Muscle layer of duodenum (tissue), 2 donors: ENCODE measurements at regions not wholly inside any gene's neighbourhood (a gene's known extent, or its start where the extent isn't known, plus 50 kb on each side); places are given as distances from the start of the nearest gene placed in this dataset.
"Not testable (repeated sequence)": the region's sequence is repeated elsewhere in the genome, so short reads cannot be mapped to it uniquely, and the experiment has no call there.

Experiments used
- H3K27ac ChIP-seq: one replicate; pipeline ENCODE4 v1.7.0; 2013; ENCODE audit warnings: mild to moderate bottlenecking, low read length
- H3K27me3 ChIP-seq: one replicate; pipeline ENCODE4 v1.7.0; 2013; ENCODE audit warnings: low read depth, mild to moderate bottlenecking, control low read depth, low read length
- H3K36me3 ChIP-seq, 2 donors: one replicate each; pipeline ENCODE4 v1.7.0; 2013; ENCODE audit warnings: low read length in 2 of 2, control low read depth in 1 of 2, mild to moderate bottlenecking in 1 of 2; ENCODE audit not compliant: insufficient read depth in 2 of 2, control insufficient read depth in 1 of 2
- H3K4me1 ChIP-seq, 2 donors: one replicate each; pipeline ENCODE4 v1.7.0; 2013; ENCODE audit warnings: low read length in 2 of 2, mild to moderate bottlenecking in 2 of 2, control low read depth in 1 of 2, moderate library complexity in 1 of 2; ENCODE audit not compliant: insufficient read depth in 2 of 2, control insufficient read depth in 1 of 2
- H3K4me3 ChIP-seq, 2 donors: one replicate each; pipeline ENCODE4 v1.7.0; 2013; ENCODE audit warnings: low read length in 2 of 2, low read depth in 1 of 2, mild to moderate bottlenecking in 1 of 2
- H3K9me3 ChIP-seq, 2 donors: one replicate each; pipeline ENCODE4 v1.7.0; 2013; ENCODE audit warnings: low read length in 2 of 2, control low read depth in 1 of 2, mild to moderate bottlenecking in 1 of 2; ENCODE audit not compliant: control insufficient read depth in 1 of 2
- donor health status: healthy.

DNA sequence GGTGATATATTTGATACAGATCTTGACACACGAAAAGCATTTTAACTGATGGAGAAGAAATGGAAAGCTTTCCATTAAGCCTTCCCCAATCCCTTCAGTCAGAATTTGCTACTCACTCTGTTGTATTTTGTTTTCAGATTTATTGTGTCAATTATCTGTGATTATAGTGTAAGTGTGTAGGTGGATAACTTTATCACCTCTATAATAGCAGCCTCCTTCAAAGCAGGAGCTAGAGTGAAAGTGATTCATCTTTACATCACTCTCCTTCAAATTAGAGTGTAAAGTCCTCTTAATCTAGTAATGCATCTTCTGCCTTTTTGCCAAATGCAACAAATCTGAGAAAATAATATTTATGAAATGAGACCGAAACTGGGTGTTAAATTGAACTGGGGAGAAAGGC lies 459.7 kb upstream of the ZP4 start:
- no peaks in the 10 kb centered on the region for H3K9me3 ChIP-seq

GRCh38 chr1:238346340-238346739 lies 455.6 kb upstream of the ZP4 start:
- no peak overlapping the region for H3K27ac ChIP-seq
- no peaks in the 10 kb centered on the region for H3K9me3 ChIP-seq
- no peaks in the 10 kb centered on the region for H3K27me3 ChIP-seq
- no peaks in the 10 kb centered on the region for H3K36me3 ChIP-seq
- no peak overlapping the region for H3K4me3 ChIP-seq
- H3K4me1 ChIP-seq: no peaks in the 10 kb centered on the region

More for the DNA sequence above, 459.7 kb upstream of the ZP4 start:
- Histone ChIP-seq H3K4me1 (no peaks in the 10 kb centered on the region), H3K27ac (no peak overlapping the region), H3K36me3 (no peaks in the 10 kb centered on the region), H3K27me3 (no peaks in the 10 kb centered on the region), H3K4me3 (no peak overlapping the region)

DNA sequence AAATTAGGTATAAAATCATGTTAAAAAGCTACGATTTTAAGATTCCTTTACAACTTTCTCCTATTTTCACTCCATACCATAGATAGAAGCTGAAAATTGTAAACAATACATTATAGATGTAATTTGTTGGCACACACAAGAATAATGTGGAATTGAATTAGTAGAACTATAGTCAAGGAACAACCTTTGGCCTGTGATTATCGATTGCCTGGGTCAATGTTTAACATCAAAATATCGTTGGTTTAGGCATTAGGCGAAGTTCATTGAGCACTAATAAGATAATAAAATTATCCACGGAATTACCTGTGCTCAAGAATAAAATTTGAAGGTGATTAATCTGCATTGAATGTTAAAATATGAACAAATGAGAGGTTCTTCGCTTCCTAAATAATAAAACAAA lies 455.1 kb upstream of the ZP4 start:
- no peak overlapping the region for H3K4me3 ChIP-seq
- H3K27ac ChIP-seq: no peak overlapping the region
- no peaks in the 10 kb centered on the region for H3K9me3 ChIP-seq
- H3K4me1 ChIP-seq: no peaks in the 10 kb centered on the region
- no peaks in the 10 kb centered on the region for H3K36me3 ChIP-seq
- H3K27me3 ChIP-seq: no peaks in the 10 kb centered on the region

GRCh38 chr1:238343852-238344251 lies 453.1 kb upstream of the ZP4 start:
- Histone ChIP-seq H3K27me3 (no peaks in the 10 kb centered on the region), H3K36me3 (no peaks in the 10 kb centered on the region), H3K27ac (no peak overlapping the region), H3K9me3 (no peaks in the 10 kb centered on the region), H3K4me1 (no peaks in the 10 kb centered on the region), H3K4me3 (no peak overlapping the region)

DNA sequence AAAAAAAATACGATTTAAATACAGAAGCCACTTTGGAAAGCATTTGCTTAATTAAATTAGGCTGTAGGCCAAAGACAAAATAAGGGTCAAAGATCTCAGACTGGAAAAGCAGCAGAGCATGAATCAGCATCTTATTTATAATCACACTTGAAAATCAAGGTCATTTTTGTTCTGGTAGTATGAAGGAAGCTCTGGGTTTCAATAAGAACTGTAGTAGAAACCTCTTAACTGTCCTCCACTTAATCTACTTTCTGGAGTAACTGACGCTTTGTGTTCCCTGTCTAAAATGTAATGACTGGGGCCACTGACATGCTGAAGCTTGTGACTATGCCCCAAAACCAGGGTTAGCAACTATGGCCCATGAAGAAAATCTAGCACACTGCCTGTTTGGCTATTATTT lies 450.7 kb upstream of the ZP4 start:
- H3K36me3 ChIP-seq: no peaks in the 10 kb centered on the region
- peaks cover 0 to 3% of the 10 kb centered on the region in 2 donors for H3K9me3 ChIP-seq
- no peaks in the 10 kb centered on the region for H3K27me3 ChIP-seq
- H3K4me3 ChIP-seq: no peak overlapping the region
- no peak overlapping the region for H3K27ac ChIP-seq
- no peaks in the 10 kb centered on the region for H3K4me1 ChIP-seq

- H3K4me3 ChIP-seq: no peak overlapping the region
- no peak overlapping the region for H3K27ac ChIP-seq
- no peaks in the 10 kb centered on the region for H3K27me3 ChIP-seq
- peaks cover 0 to 3% of the 10 kb centered on the region in 2 donors for H3K9me3 ChIP-seq
- no peaks in the 10 kb centered on the region for H3K4me1 ChIP-seq
- no peaks in the 10 kb centered on the region for H3K36me3 ChIP-seq
Measured at GRCh38 chr1:238340989-238341388, 450.3 kb upstream of the ZP4 start.

DNA sequence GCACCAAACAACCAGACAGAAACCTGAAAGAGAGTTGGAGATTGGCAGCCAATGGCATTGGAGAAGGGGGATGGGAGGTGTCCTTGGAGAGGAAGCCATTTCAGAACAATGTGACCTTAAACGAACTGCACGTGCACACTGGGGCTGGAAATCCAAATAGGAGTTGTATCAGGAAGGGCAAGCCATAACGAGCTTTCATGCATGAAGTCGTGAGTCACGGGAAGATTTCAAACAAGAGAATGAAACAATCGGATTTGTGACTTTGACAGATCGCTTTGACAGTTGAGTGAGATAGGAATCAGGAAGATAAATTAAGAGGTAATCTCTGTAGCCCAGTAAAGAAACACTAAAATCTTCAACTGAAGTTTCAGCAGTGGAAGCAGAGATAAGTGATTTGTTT lies 445.8 kb upstream of the ZP4 start:
- H3K27me3 ChIP-seq: no peaks in the 10 kb centered on the region

GRCh38 chr1:238334170-238334569 lies 443.4 kb upstream of the ZP4 start:
- Histone ChIP-seq H3K36me3 (no peaks in the 10 kb centered on the region), H3K4me1 (no peaks in the 10 kb centered on the region), H3K4me3 (no peak overlapping the region), H3K9me3 (peaks cover 0 to 3% of the 10 kb centered on the region in 2 donors), H3K27ac (no peak overlapping the region), H3K27me3 (no peaks in the 10 kb centered on the region)

More for the DNA sequence above, 445.8 kb upstream of the ZP4 start:
- no peaks in the 10 kb centered on the region for H3K4me1 ChIP-seq
- peaks cover 0 to 3% of the 10 kb centered on the region in 2 donors for H3K9me3 ChIP-seq
- H3K4me3 ChIP-seq: no peak overlapping the region
- no peak overlapping the region for H3K27ac ChIP-seq
- H3K36me3 ChIP-seq: no peaks in the 10 kb centered on the region

DNA sequence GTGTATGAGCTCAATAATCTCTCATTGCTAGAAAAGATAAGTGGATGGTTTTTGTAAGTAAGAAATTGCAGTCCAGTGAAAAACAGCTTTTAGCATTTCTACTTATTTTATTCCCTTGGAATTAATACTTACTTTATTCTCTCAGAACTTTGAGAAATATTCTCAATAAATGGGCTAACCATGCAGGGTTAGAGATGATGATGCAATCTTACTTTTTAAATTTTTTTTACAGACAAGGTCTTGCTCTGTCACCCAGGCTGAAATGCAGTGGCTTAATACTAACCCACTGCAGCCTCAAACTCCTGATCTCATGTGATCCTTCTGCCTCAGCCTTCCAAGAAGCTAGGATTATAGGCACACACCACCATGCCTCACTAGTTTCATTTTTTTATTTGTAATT lies 440.8 kb upstream of the ZP4 start:
- H3K27ac ChIP-seq: no peak overlapping the region
- H3K9me3 ChIP-seq: no peaks in the 10 kb centered on the region

GRCh38 chr1:238329671-238330070 lies 438.9 kb upstream of the ZP4 start:
- no peaks in the 10 kb centered on the region for H3K27me3 ChIP-seq
- no peak overlapping the region for H3K27ac ChIP-seq
- H3K36me3 ChIP-seq: no peaks in the 10 kb centered on the region
- no peaks in the 10 kb centered on the region for H3K9me3 ChIP-seq
- H3K4me1 ChIP-seq: no peaks in the 10 kb centered on the region
- no peak overlapping the region for H3K4me3 ChIP-seq

More for the DNA sequence above, 440.8 kb upstream of the ZP4 start:
- H3K4me1 ChIP-seq: no peaks in the 10 kb centered on the region
- no peaks in the 10 kb centered on the region for H3K27me3 ChIP-seq
- no peaks in the 10 kb centered on the region for H3K36me3 ChIP-seq
- no peak overlapping the region for H3K4me3 ChIP-seq

GRCh38 chr1:238327033-238327432 lies 436.3 kb upstream of the ZP4 start:
- H3K27me3 ChIP-seq, H3K9me3 ChIP-seq, H3K36me3 ChIP-seq, H3K27ac ChIP-seq, H3K4me3 ChIP-seq, H3K4me1 ChIP-seq: not testable (repeated sequence)

DNA sequence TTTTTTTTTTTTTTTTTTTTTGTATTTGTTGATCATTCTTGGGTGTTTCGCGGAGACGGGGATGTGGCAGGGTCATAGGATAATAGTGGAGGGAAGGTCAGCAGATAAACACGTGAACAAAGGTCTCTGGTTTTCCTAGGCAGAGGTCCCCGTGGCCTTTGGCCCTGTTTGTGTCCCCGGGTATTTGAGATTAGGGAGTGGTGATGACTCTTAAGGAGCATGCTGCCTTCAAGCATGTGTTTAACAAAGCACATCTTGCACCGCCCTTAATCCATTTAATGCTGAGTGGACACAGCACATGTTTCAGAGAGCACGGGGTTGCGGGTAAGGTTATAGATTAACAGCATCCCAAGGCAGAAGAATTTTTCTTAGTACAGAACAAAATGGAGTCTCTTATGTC lies 435.8 kb upstream of the ZP4 start:
- H3K4me1 ChIP-seq, H3K36me3 ChIP-seq, H3K27ac ChIP-seq, H3K9me3 ChIP-seq, H3K27me3 ChIP-seq, H3K4me3 ChIP-seq: not testable (repeated sequence)
